Psoas muscle (tissue), 7 donors: ENCODE measurements at regions not wholly inside any gene's neighbourhood (a gene's known extent, or its start where the extent isn't known, plus 50 kb on each side); places are given as distances from the start of the nearest gene placed in this dataset.

Source experiments
- ATAC-seq, 4 donors: fragments of 200-7000 bp; cut with Tn5 transposase; one replicate each; pipeline ENCODE4 v1.9.1; 2020; ENCODE audit warnings: moderate library complexity in 3 of 4, mild to moderate bottlenecking in 2 of 4
- DNase-seq, 2 donors: peaks; one replicate each; pipeline ENCODE4 v3.0.0-alpha.2; 2020
- H3K27ac ChIP-seq: fragments of 200-600 bp; one replicate; pipeline ENCODE4 v1.8.0; 2022
- H3K27me3 ChIP-seq, 3 donors: fragments of 200-600 bp in 1 of 3; one replicate each; pipeline versions ENCODE4 v1.6.1 to v1.8.0; 2013 to 2022; ENCODE audit warnings: low read length in 2 of 3, mild to moderate bottlenecking in 2 of 3, moderate library complexity in 1 of 3; ENCODE audit not compliant: insufficient read depth in 3 of 3
- H3K36me3 ChIP-seq, 2 donors: fragments of 200-600 bp in 1 of 2; one replicate each; pipeline versions ENCODE4 v1.6.1 to v1.8.0; 2013 to 2022; ENCODE audit warnings: low read depth in 1 of 2, mild to moderate bottlenecking in 1 of 2, moderate library complexity in 1 of 2; ENCODE audit not compliant: insufficient read depth in 1 of 2
- H3K4me1 ChIP-seq: fragments of 200-600 bp; one replicate; pipeline ENCODE4 v1.8.0; 2022
- H3K4me3 ChIP-seq: fragments of 200-600 bp; one replicate; pipeline ENCODE4 v1.8.0; 2022; ENCODE audit warnings: mild to moderate bottlenecking
- H3K9me3 ChIP-seq: fragments of 200-600 bp; one replicate; pipeline ENCODE4 v1.8.0; 2022
- WGBS, 3 donors: extraction: QIAGEN DNeasy Blood & Tissue Kit; methylation state at CpG; one replicate each; pipeline versions ENCODE4 v1.1.6 to v1.1.7; 2013; 5-methylcytosine and 5-hydroxymethylcytosine counted together
- intact Hi-C, 2 donors: fragments of 100-400 bp; cut with DNase I; formaldehyde crosslinking; loops; one replicate each; pipeline versions ENCODE4 v1.11.0 to v1.14.2; 2022
- TF ChIP-seq, protein P1 (sequence below): fragments of 200-600 bp; IDR thresholded peaks from one replicate; pipeline ENCODE4 v1.8.0; 2022; ENCODE audit warnings: antibody characterized with exemption
- donor health status: healthy with polysubstance abuse.
- donor health status: DM: no; HTN: no; CAD: no; lungs with moderate emphysema.
- donor health status: Bipolar disorder and iron deficiency.
- donor health status: healthy.
- donor health status: DM: yes; HTN: yes; CAD: no.
- donor health status: DM: no; HTN: no; CAD: no.
- donor health status: DM: yes; HTN: yes; CAD: no.

DNA sequence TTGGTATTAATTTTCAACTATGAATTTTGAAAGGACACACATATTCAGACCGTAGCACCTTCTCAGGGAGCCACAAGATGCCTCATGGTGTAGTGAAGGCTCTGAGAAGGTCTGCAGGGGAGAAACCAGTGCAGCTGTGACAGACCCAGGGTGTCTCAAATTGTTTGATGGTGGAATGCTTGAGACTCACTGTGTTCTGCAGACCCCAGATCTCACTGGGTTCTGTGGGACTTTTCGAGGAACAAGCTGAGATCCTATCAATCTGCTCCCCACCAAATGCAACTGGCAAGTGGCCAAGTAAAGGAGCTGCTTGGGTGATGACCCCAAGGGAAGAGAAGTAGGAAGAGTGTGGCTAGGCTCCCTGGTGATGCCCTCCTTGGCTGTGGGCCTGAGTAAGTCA is 130.5 kb upstream of the UNC5B start:
- Histone ChIP-seq H3K27ac (no peak overlapping the region), H3K9me3 (no peaks in the 10 kb centered on the region), H3K27me3 (no peaks in the 10 kb centered on the region), H3K36me3 (no peaks in the 10 kb centered on the region), H3K4me1 (no peaks in the 10 kb centered on the region), H3K4me3 (no peak overlapping the region)
- TF ChIP-seq, protein P1, sequence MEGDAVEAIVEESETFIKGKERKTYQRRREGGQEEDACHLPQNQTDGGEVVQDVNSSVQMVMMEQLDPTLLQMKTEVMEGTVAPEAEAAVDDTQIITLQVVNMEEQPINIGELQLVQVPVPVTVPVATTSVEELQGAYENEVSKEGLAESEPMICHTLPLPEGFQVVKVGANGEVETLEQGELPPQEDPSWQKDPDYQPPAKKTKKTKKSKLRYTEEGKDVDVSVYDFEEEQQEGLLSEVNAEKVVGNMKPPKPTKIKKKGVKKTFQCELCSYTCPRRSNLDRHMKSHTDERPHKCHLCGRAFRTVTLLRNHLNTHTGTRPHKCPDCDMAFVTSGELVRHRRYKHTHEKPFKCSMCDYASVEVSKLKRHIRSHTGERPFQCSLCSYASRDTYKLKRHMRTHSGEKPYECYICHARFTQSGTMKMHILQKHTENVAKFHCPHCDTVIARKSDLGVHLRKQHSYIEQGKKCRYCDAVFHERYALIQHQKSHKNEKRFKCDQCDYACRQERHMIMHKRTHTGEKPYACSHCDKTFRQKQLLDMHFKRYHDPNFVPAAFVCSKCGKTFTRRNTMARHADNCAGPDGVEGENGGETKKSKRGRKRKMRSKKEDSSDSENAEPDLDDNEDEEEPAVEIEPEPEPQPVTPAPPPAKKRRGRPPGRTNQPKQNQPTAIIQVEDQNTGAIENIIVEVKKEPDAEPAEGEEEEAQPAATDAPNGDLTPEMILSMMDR: no peak
- intact Hi-C loops: no loop called here
- no peak for ATAC-seq
- no peak for DNase-seq
- WGBS, 3 donors: 94 to 95% (median 95%) methylated on average over 2 of the region's 2 CpGs

- H3K27me3 ChIP-seq: no peaks in the 10 kb centered on the region
- no peaks in the 10 kb centered on the region for H3K36me3 ChIP-seq
- H3K4me3 ChIP-seq: no peak overlapping the region
- WGBS, 3 donors: 83 to 88% (median 87%) methylated on average over 10 of the region's 10 CpGs
- ATAC-seq (no peak), DNase-seq (no peak)
- TF ChIP-seq, protein P1: no peak
- intact Hi-C loops: no loop called here
- no peaks in the 10 kb centered on the region for H3K9me3 ChIP-seq
- no peak overlapping the region for H3K27ac ChIP-seq
- H3K4me1 ChIP-seq: no peaks in the 10 kb centered on the region
These were observed 129.2 kb upstream of the UNC5B start for GRCh38 chr10:71082960-71083715.

GRCh38 chr10:71083716-71083975 is 128.7 kb upstream of the UNC5B start:
- TF ChIP-seq, protein P1: no peak
- no peak for ATAC-seq
- WGBS, 3 donors: 74 to 92% (median 86%) methylated on average over 5 of the region's 5 CpGs

DNA sequence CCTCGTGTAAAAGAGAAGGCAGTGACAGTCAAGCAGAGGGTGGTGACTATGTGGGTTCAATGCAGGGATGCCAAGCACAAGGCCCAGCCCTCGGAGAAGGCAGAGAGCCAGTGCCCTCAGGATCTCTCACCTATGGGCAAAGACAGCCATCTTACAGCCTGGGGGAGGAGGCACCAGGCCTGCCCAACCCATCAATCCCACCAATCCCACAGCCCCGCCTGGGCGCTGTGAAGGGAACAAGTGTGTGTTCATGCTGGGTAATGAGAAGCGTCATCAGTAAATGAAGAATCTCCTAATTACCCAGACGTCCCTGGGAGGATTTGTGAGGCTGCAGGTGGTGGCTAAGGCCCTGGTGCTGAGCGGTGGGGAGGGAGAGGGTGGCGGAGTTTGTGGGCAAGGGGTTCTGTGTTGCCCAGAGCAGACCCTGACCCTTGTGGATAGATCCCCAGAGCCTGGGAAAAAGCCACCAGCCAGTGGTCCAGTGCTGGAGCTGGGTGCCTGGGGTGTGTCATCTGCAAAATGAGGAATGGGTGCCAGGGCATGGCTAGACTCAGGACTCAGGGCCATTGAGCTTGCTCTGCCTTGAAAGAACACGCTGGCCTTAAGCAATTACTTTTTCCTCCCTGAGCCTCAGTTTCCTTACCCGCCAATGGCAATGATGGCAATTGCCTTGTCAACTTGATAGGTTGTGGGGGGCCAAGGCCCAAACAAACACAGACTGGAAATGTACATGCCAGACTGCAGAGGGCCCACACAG is 128.1 kb upstream of the UNC5B start:
- Histone ChIP-seq H3K27me3 (no peaks in the 10 kb centered on the region), H3K4me3 (no peak overlapping the region), H3K27ac (no peak overlapping the region), H3K4me1 (no peaks in the 10 kb centered on the region), H3K9me3 (no peaks in the 10 kb centered on the region), H3K36me3 (no peaks in the 10 kb centered on the region)
- WGBS, 3 donors: 89 to 91% (median 90%) methylated on average over 10 of the region's 10 CpGs
- ATAC-seq (no peak), DNase-seq (peak in 1 of 2 donors; percentile 32)
- intact Hi-C loops: no loop called here
- TF ChIP-seq, protein P1: no peak

More at GRCh38 chr10:71083716-71083975, 128.7 kb upstream of the UNC5B start:
- Histone ChIP-seq H3K4me1 (no peaks in the 10 kb centered on the region), H3K9me3 (no peaks in the 10 kb centered on the region), H3K36me3 (no peaks in the 10 kb centered on the region), H3K27me3 (no peaks in the 10 kb centered on the region), H3K27ac (no peak overlapping the region), H3K4me3 (no peak overlapping the region)
- intact Hi-C loops: no loop called here
- DNase-seq: no peak
